ENCODE measurements at regions not wholly inside any gene's neighbourhood (a gene's known extent, or its start where the extent isn't known, plus 50 kb on each side); places are given as distances from the start of the nearest gene placed in this dataset.
"Not testable (repeated sequence)": the region's sequence is repeated elsewhere in the genome, so short reads cannot be mapped to it uniquely, and the experiment has no call there.

DNA sequence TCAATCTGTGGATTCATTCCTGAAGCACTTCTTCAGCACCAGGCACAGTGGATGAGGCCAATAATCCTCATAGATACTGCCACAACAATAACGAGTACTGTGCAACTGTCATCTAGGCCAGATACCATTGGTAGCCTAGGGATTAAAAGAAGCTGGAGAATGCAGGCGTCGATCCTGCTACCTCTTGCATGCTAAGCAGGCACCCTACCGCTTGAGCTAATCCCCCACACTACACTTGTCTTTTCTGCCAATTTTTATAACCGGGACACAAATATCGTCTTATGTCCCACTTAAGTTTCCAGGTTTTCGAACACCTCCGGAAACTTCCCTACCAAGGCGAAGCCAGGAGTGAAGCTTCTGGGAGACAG is 90.2 kb upstream of the ZNF322 start:
- not testable (repeated sequence) for TF ChIP-seq SIN3A (IDR thresholded peaks at IDR 0.05; ENCODE audit: borderline replicate concordance, insufficient read depth, low read depth, low read length)
- TF ChIP-seq, protein P1, sequence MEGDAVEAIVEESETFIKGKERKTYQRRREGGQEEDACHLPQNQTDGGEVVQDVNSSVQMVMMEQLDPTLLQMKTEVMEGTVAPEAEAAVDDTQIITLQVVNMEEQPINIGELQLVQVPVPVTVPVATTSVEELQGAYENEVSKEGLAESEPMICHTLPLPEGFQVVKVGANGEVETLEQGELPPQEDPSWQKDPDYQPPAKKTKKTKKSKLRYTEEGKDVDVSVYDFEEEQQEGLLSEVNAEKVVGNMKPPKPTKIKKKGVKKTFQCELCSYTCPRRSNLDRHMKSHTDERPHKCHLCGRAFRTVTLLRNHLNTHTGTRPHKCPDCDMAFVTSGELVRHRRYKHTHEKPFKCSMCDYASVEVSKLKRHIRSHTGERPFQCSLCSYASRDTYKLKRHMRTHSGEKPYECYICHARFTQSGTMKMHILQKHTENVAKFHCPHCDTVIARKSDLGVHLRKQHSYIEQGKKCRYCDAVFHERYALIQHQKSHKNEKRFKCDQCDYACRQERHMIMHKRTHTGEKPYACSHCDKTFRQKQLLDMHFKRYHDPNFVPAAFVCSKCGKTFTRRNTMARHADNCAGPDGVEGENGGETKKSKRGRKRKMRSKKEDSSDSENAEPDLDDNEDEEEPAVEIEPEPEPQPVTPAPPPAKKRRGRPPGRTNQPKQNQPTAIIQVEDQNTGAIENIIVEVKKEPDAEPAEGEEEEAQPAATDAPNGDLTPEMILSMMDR (IDR thresholded peaks at IDR 0.05) = not testable (repeated sequence)

All from Panc1 (cell line).